HG03342 (cell line): ENCODE measurements at regions not wholly inside any gene's neighbourhood (a gene's known extent, or its start where the extent isn't known, plus 50 kb on each side); places are given as distances from the start of the nearest gene placed in this dataset.

ENCODE experiments used
- ATAC-seq: cut with Tn5 transposase; IDR thresholded peaks from one replicate; pipeline ENCODE4 v1.9.1; 2021; ENCODE audit warnings: mild to moderate bottlenecking, moderate library complexity; ENCODE audit not compliant: unreplicated experiment

DNA sequence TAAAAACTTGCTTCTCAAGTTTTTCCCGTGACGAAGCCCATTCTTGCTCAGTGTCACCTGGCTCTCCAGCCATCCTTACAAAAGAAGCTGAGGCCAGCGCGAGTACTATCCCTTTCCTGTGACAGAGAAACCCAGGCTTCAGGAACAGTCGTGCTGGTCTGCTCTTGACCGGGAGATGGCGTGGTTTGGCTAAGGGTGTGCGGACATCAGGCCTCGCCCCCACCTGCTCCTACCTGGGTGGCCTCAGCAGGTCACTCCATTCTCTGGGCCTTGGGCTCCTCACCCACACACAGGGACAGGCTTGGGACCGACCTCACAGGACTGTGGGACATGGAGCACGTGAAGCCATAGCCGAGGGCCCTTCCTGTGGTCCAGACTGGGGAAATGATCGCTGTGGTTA, 75.2 kb upstream of the CIBAR2 start:
- no peak for ATAC-seq

DNA sequence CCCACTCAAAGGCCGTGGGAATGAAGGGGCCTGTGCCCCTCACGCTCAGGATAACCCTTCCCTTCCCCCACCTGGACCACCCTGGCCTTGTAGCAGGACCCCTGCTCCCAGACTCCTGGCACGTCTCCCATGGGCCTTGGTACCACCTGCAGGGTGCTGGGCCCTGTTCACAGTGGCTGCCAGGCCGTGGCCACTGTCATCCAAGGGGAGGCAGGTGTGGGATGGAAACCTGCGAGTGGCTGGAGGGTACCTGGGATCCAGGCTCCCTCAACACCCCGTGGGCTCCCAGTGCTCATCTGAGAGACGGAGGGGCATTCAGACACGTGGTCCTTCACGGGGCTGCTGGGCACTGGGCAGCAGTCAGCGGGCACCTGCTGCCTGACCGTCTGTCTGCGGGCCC, 75.6 kb upstream of the CIBAR2 start:
- no peak for ATAC-seq

DNA sequence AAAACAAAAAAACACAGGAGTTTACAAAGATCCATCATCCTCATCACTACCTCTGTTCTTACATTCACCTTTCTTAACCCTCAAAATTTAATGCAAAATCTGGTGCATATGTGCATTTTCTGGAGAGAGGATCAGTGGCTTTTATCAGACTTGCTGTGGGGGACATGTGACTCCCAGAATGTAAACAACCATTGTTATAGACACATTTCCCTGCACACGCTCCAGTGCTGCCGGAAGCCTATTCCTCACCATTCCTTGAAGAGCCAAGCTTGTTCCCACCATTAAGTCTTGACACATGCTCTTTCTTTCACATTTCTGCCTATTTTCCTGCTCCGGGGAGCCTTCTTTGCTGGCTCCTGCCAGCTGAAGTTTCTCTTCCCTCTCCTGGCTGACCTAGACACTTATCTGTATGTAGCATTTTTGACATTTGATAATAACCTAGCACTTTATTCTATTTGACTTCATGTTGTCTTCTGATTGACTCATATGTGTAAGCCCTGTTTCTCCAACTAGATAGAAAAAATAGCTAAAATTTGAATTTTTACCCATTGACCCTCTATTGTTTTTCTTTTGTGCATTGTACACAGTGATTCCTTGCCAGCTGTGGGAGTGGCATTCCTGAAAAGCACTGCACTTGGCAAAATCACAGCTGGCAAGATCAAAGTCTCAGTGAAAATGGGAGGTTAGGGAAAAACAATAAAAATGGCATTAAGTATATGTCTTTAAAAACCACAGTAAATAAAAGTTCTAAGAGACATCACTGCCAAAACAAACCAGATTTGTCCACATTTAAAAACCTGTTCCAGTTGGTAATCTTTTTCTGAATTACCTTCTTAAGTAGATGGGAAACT, 76.8 kb upstream of the CIBAR2 start:
- ATAC-seq, result no peak

DNA sequence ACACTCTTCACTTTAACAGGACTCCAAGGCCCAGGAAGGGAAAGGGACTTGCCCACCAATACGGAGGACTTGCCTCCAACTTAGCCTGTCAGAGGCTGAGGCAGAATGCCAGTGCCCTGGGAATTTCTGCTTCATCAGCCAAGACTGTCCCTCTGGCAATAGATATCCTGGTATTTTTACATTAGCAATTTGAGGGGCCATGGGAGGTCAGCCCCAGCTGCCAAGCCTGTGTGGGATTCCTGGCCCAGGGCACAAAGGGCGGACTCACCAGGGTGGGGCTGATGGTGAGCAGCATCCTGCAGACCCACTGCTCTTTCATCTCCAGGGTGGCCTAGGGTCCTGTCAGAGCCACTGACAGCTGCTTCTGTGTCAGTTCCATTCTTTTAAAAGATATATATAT, 78.3 kb upstream of the CIBAR2 start:
- ATAC-seq, result no peak

DNA sequence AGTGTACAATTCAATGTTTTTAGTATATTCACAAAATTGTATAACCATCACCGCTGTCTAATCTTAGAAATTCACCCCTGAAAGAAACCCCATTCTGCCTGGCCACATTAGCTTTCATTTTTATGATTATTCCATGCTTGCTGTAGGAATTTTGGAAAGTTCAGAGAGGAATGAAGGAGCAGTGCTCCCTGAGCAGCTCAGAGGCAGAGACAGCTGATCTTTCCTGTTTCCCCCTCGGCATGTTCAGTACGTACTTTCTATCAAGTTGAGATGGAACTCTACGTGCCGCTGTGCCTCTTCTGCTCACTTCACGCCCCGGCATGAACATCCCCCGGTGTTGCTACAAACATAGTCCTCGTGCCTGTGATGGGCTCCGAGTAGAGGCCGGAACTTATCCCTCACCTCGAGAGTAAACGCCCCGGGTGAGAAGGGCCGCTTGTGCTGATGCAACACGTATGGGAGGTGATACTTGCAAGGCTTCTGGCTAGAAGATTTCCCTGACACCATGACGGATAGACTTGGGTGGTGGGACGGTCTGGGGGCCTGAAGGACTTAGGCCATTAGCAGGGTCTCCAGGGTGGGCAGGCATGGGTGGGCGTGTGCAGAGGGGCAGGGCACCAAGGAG, 79.2 kb upstream of the CIBAR2 start:
- no peak for ATAC-seq

DNA sequence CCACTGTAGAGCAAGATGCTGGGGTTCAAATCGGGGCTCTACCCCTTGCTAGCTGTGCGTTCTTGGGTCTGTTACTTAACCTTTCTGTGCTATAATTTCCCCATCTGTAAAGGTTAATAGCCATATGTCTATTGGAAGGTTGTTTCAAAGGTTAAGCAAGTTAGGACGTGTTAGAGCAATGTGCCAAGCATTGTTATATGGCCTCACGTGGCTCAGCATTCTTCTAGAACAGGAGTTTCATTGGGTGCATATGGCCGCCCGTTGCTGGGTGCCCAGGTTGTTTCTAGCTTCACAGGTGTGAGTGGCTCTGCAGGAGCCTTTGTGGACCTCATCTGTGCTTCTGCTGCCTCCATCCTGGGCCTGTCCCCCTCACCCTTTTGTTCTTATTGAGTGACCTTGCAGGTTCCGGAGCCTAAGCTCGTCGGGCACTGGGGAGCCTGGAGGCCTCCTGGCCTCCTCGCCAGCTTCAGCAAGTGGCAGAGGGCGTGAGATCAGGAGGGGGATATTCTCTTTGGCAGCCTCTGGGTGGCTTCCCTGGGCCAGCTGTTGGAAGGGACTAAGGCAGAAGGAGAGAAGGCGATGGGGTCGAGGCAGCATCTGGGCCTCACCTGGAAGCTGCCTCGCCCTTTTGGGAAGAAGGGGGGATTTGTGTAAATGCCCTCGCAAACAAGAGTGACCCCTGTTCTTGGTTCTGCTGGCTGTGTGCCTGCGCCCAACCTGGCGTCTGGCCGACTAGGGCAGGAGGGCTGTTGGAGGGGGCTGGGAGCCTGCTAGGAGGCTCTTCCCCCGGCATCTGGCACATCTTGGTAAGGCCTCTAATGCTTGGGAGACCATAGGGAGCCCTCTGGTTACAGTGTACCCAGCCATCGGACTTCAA, 80.2 kb upstream of the CIBAR2 start:
- no peak for ATAC-seq

DNA sequence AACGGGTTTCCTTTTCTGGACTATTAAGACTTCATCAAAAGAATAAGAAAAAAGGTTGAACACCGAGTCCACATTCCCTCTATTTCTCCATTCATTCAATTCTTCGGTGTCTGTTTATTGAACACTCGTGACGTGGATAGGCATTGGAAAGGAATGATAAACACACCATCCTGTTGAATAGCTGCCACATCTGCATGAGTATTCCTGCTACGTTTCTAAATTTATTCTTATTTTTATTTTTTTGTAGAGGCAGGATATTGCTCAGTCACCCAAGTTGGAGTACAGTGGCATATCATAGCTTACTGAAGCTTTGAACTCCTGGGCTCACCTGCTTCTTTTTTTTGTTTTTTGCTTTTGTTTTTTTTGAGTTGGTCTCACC, 80.8 kb upstream of the CIBAR2 start:
- ATAC-seq, result no peak

DNA sequence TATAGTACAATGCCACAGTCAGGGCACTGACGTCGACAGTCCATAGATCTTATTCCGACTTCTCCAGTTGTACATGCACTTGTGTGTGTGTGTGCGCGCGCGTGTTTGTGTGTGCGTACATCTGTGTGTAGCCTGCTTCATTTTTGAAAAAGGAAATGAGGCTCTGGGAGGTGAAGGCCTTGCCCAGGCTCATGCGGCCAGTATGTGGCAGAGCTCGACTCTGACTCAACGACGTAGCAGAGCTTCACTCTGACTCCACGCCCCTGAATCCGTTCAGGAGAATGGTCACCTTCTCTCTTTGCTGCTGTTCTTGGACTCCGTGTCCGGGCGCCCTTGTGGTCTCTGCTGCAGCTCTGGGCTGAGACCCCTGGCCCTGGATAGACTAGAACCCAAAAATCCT, 81.6 kb upstream of the CIBAR2 start:
- no peak for ATAC-seq

DNA sequence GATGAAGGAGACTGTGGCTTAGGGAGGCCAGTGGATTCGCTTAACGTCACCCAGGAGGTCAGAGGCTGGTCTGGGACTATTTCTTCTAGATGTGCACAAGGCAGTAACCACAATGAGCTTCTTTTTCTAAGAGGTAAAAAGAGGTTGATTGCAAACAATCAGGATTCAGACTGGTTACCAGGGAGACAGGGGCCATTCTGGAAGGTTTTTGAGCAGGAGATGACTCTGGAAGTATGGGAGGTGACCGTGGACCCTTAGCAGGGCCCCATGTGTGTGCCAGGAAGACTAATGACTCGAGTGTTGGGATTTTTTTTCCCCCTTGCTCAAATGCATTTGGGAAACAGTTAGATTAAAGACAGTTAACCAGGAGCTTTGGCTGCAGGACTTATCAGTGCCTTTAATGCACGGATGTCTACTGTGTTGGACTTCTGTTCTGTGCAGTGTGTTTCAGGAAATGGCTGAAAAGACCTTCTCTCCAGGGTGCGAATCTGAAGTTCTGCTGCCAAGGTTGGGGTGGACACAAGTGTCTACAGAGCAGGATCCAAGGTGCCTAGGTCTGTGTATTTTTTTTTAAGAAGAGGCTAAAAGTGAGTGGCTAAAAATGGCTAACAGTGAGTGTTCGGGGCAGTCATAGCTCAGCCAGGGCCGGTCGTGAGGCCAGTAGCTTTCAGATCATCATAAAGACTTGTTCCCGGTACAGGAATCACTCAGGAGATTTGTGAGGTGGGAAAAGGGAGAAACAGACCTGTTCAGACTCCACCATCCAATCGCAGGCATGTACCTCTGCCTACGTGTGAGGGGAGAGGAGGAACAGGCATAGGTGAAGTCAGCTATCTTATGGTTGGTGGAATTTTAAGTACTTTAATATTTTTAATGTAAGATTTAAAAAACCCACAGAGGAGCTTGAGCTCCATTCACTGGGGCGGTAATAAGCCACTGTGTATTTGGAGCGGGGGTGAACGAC, 82.3 kb upstream of the CIBAR2 start:
- ATAC-seq, result no peak

DNA sequence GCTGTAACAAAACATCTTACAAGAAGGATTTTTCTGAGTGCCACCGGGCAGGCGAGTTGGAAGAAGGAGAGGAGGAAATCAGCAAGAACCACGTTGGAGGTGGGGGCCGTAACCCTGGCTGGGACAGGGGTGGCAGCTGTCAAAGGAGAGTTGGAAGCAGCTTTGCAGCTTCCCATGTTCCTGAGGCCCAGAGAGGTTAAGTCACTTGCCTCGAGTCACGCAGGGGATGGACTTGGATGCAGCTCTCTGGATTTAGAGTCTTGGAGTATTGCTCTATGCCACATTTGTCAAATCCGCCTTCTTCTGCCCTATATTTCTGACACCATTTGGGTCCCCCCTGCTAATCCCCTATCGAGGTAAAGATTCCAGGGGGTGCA, 83.0 kb upstream of the CIBAR2 start:
- no peak for ATAC-seq

DNA sequence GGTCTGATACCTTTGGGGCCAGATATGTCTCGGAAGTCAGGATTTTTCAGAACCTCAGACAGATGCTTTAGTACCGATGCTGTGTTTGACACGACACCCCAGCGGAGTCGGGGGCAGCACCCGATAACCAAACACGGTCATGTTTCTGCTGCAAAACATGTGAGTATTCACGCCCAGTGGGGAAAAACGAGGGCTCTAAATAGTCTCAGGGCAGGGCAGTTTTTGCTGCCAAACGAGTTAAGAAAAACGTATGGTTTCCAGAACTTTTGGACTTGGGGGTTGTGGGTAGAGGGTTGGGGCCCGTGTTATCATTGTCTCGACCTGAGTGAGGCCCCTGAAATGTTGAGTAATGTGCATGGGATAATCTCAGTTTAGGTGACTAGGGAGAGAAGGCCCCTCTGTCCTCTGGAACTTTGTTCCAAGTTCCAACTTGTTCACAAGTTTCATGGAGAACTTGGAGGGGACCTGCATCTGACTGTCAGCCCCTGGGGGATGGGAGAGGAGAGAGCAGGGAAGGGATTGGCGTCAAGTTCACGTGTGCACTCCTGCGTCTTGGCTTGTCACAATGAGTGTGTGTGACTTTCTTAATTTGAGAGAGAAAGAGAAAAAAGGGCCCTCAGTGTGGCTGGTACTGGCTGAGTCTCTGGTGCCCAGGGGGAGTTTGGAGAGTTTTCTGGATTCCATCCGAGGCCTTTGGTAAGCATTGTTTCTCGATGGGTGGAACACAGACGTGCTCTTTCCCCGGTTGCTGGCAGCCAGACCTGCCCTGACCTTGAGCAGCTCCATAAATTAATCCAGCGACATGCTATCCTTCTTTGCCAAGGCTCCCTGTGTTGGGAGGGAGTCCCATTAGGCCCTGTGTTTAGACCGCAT, 83.9 kb upstream of the CIBAR2 start:
- ATAC-seq, result no peak

DNA sequence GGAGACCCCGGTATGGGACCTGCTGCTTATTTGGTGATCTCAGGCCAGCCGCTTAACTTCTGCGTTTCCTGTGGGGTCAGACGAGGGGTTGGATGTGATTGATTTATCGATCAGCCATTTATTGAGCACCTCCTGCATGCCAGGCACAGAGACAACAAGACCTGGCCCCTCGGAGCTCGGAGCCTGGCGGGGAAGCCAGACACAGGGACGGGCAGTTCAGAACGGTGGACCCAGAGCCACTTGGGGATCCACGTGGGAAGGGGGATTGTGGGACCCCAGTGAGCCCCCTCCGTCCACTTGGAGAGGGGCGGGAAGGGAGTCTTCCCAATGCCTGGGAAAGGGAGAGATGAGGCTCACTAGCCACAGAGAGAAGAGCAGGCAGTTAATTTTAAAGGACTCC, 84.7 kb upstream of the CIBAR2 start:
- ATAC-seq, result no peak

DNA sequence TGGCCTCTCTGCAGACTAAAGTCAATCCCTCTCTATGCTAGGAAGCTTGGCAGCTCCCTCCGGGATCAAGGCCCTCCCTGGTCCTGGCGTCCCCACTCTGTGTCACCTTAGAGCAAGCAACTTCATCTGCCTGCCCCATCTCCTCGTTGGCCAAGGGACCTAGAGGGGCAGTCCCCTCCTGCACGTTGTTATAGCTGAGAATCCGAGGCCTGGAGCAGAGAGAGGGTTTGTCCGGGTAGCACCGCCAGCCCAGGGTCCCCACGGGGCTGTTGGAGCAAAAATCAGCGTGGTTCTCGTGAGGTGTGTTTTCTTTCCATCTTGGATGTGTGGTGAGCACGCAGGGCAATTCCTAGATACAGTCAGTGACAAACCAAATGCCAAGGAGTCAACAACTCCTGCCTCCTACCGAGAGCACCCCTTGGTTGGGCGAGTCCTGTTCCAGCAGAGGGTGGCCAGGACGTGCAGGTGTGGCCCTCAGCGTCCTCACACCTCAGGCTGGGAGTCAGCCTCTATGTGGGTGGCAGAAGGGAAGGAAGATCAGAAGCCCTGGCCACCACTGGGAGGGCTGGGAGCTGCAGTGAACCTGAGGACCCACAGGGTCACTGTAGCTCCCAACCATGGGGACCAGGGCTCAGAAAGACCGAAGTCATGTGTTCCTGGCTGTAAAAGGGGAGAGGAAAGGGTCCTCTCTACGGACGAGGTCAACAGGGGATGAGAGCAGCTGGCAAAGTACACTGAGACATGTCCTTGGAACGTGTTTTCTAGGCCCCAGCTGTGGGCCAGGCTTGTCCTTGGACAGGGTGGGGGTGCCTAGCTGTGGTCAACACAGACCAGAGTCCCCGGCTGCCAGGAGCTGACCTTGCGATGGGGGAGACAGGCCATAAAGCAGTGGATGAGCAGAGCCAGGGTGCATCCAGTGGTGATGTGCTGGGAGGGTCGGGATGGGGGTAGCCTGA, 85.6 kb upstream of the CIBAR2 start:
- no peak for ATAC-seq

DNA sequence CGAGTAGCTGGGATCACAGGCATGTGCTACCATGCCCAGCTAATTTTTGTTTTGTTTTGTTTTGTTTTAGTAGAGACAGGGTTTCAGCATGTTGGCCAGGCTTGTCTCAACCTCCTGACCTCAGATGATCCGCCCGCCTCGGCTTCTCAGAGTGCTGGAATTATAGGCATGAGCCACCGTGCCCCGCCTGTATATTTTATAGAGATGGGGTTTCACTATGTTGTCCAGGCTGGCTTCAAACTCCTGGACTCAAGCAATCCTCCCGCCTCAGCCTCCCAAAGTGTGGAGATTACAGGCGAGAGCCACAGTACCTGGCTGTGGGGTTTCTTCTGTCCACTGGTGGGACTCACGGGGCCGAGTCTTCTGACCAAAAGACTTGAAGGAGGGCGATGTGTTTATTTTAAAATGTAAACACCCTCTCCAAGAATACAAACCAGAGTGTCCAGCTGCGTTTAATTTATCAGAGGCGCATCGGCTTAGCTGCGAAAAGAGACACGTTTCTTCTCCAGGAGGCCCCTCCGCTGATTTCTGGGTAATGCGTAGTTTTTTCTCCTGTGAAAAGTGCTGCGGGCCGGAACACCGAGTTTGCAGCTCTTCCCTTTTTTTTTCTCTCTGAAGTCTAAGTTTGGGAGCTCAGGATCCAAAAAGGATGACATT, 86.9 kb upstream of the CIBAR2 start:
- no peak for ATAC-seq

DNA sequence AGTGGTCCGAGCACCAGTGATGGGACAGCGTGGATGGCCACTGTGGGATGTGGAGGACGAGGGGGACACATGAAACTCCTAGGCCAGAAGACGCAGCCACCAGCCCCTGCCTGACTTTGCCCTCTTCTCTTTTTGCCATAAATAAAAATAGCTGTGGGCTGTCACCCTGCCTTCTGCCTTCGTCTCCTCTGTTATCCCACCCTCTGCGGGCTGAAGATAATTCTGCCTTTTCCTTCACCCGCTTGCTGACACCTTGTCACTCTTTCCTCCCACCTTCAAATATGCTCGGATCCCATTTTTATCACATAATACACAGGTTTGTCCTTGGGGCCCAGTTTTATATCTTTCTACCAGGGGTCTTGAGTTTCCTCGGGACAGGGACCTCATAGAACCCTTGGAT, 87.6 kb upstream of the CIBAR2 start:
- ATAC-seq, result no peak

DNA sequence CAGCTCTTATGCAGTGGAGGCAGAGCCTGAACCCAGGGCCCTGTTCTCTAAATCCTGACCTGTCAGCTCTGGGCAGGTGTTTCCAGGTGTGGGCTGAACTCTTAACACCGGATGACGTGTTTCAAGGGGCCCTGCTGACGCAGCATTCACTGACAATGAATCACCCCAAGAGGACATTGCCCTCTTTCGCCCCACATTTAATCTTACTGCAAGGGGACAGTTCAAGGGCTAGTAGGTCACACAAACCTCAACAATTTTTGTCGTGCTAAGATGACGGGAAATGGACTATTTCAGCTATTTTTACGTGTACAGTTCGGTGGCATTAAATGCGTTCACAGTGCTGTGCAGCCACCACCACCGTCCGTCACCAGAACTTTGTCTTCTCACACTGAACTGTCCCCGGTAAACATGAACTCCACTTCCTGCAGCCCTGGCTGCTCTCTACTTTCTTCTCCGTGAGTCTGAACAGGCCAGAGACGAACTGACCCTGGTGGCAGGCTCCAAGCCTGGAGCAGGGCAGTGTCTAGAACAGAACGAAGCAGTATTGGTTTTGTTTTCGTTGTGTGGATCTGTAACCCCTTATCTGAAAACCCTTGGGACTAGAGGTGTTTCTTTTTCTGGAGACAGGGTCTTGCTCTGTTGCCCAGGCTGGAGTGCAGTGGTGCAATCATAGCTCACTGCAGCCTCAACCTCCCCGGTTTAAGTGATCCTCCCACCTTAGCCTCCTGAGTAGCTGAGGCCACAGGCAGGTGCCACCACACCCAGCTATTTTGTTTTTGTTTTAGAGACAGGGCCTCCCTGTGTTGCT, 88.4 kb upstream of the CIBAR2 start:
- ATAC-seq, result no peak

DNA sequence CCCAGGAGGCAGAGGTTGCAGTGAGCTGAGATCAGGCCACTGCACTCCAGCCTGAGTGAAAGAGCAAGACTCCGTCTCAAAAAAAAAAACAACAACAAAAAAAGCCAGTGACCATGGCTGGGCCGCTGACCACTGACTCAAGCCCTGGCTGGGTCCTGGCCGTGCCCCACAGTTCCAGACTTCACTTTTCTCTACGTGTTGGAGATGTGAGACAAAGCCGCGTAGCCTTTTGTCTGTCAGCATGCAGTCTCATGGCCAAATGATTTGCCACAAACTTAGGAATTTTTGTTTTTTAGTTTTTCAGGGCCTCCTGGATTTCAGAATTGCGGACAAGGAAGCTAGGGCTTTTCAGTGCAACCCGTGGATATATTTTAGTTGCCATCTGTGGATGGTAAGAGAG, 89.3 kb upstream of the CIBAR2 start:
- ATAC-seq, result no peak
